ENCODE measurements at regions not wholly inside any gene's neighbourhood (a gene's known extent, or its start where the extent isn't known, plus 50 kb on each side); places are given as distances from the start of the nearest gene placed in this dataset.

DNA sequence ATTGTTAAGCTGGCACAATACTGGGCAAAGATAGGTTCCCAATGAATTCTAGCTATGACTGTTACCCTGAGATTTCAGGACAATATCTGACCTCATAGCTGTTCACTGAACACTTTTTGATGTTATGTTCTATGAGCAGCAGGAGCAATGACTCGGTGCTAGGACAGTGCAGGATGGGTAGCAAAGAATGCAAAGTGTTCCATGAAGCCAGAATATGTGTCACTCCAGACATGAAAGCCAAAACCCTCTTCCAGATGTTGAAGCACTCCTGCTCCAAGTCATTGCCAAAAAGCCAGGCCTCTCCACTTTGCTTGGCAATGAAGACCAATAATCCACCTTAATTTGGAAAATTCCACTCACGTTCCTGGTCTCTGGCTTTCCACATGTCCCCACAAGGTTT lies 300.9 kb upstream of the CPEB2 start:
- TF ChIP-seq, protein P1, sequence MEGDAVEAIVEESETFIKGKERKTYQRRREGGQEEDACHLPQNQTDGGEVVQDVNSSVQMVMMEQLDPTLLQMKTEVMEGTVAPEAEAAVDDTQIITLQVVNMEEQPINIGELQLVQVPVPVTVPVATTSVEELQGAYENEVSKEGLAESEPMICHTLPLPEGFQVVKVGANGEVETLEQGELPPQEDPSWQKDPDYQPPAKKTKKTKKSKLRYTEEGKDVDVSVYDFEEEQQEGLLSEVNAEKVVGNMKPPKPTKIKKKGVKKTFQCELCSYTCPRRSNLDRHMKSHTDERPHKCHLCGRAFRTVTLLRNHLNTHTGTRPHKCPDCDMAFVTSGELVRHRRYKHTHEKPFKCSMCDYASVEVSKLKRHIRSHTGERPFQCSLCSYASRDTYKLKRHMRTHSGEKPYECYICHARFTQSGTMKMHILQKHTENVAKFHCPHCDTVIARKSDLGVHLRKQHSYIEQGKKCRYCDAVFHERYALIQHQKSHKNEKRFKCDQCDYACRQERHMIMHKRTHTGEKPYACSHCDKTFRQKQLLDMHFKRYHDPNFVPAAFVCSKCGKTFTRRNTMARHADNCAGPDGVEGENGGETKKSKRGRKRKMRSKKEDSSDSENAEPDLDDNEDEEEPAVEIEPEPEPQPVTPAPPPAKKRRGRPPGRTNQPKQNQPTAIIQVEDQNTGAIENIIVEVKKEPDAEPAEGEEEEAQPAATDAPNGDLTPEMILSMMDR (optimal IDR thresholded peaks at IDR 0.05 in 1 of 3, IDR thresholded peaks at IDR 0.05 in 1 of 3, conservative IDR thresholded peaks at IDR 0.05 in 1 of 3; ENCODE audit: extremely low read depth in 1 of 3, insufficient read depth in 2 of 3, low read length in 3 of 3) = no peak
- no peak for TF ChIP-seq EZH2 (IDR thresholded peaks at IDR 0.05; ENCODE audit: low read length)
